ENCODE measurements at regions not wholly inside any gene's neighbourhood (a gene's known extent, or its start where the extent isn't known, plus 50 kb on each side); places are given as distances from the start of the nearest gene placed in this dataset.

- ChIA-PET POLR2A (no interaction called here), CTCF (no interaction called here)
Measured at GRCh38 chr2:163453920-163454319, 281.9 kb downstream of the FIGN start.

GRCh38 chr2:163441603-163442002 lies 294.2 kb downstream of the FIGN start:
- DNase-seq (ENCODE audit: low read depth): no peak
- TF ChIP-seq CTCF (IDR thresholded peaks at IDR 0.05; ENCODE audit: insufficient read depth, low read depth, low read length): no peak
- Histone ChIP-seq H3K36me3 (ENCODE audit: control insufficient read depth, insufficient read depth, low read length) (no peaks in the 10 kb centered on the region), H3K27me3 (ENCODE audit: control insufficient read depth, insufficient read depth, low read length) (no peaks in the 10 kb centered on the region), H3K4me3 (ENCODE audit: low read depth, low read length) (no peak overlapping the region)
- POLR2A ChIA-PET: no interaction called here
- CTCF ChIA-PET: no interaction called here

More at GRCh38 chr2:163453920-163454319, 281.9 kb downstream of the FIGN start:
- DNase-seq (ENCODE audit: low read depth): no peak
- H3K27me3 ChIP-seq (ENCODE audit: control insufficient read depth, insufficient read depth, low read length): no peaks in the 10 kb centered on the region
- H3K36me3 ChIP-seq (ENCODE audit: control insufficient read depth, insufficient read depth, low read length): no peaks in the 10 kb centered on the region
- H3K4me3 ChIP-seq (ENCODE audit: low read depth, low read length): no peak overlapping the region
- TF ChIP-seq CTCF (IDR thresholded peaks at IDR 0.05; ENCODE audit: insufficient read depth, low read depth, low read length): no peak

- H3K27me3 ChIP-seq (ENCODE audit: control insufficient read depth, insufficient read depth, low read length): no peaks in the 10 kb centered on the region
- ChIA-PET CTCF (no interaction called here), POLR2A (no interaction called here)
- no peak overlapping the region for H3K4me3 ChIP-seq (ENCODE audit: low read depth, low read length)
- H3K36me3 ChIP-seq (ENCODE audit: control insufficient read depth, insufficient read depth, low read length): no peaks in the 10 kb centered on the region
- no peak for DNase-seq (ENCODE audit: low read depth)
- no peak for TF ChIP-seq CTCF (IDR thresholded peaks at IDR 0.05; ENCODE audit: insufficient read depth, low read depth, low read length)
Measured at GRCh38 chr2:163436963-163437362, 298.8 kb downstream of the FIGN start.

GRCh38 chr2:163428187-163428586 lies 307.6 kb downstream of the FIGN start:
- Histone ChIP-seq H3K27me3 (ENCODE audit: control insufficient read depth, insufficient read depth, low read length) (no peaks in the 10 kb centered on the region), H3K36me3 (ENCODE audit: control insufficient read depth, insufficient read depth, low read length) (no peaks in the 10 kb centered on the region)

GRCh38 chr2:163420604-163421003 lies 315.2 kb downstream of the FIGN start:
- TF ChIP-seq CTCF (IDR thresholded peaks at IDR 0.05; ENCODE audit: insufficient read depth, low read depth, low read length): no peak
- Histone ChIP-seq H3K36me3 (ENCODE audit: control insufficient read depth, insufficient read depth, low read length) (no peaks in the 10 kb centered on the region), H3K27me3 (ENCODE audit: control insufficient read depth, insufficient read depth, low read length) (no peaks in the 10 kb centered on the region), H3K4me3 (ENCODE audit: low read depth, low read length) (no peak overlapping the region)
- CTCF ChIA-PET: no interaction called here
- DNase-seq (ENCODE audit: low read depth): no peak
- POLR2A ChIA-PET: no interaction called here

More at GRCh38 chr2:163428187-163428586, 307.6 kb downstream of the FIGN start:
- CTCF ChIA-PET: no interaction called here
- H3K4me3 ChIP-seq (ENCODE audit: low read depth, low read length): no peak overlapping the region
- no peak for DNase-seq (ENCODE audit: low read depth)
- POLR2A ChIA-PET: no interaction called here
- TF ChIP-seq CTCF (IDR thresholded peaks at IDR 0.05; ENCODE audit: insufficient read depth, low read depth, low read length): no peak
